ENCODE measurements at regions not wholly inside any gene's neighbourhood (a gene's known extent, or its start where the extent isn't known, plus 50 kb on each side); places are given as distances from the start of the nearest gene placed in this dataset.

GRCh38 chr2:129374452-129374851 lies 605.0 kb upstream of the RAB6C start:
- no peak for TF ChIP-seq CTCF (IDR thresholded peaks at IDR 0.05)
- no peak for TF ChIP-seq POLR2A (IDR thresholded peaks at IDR 0.05)

Measured in right lobe of liver (tissue), 4 donors.